Head of caudate nucleus (tissue), 42 donors: ENCODE measurements at regions not wholly inside any gene's neighbourhood (a gene's known extent, or its start where the extent isn't known, plus 50 kb on each side); places are given as distances from the start of the nearest gene placed in this dataset.
A peak's percentile ranks its signal among the peaks of the same experiment; 100 is the strongest.

Source experiments
- DNase-seq, 42 donors: peaks; one replicate each; pipeline versions ENCODE4 v3.0.0 to v3.0.0-alpha.2; 2020 to 2021; ENCODE audit warnings: mixed read lengths in 7 of 42
- intact Hi-C: fragments of 100-400 bp; cut with DNase I; formaldehyde crosslinking; loops from one replicate; pipeline ENCODE4 v1.15.0; 2022

DNA sequence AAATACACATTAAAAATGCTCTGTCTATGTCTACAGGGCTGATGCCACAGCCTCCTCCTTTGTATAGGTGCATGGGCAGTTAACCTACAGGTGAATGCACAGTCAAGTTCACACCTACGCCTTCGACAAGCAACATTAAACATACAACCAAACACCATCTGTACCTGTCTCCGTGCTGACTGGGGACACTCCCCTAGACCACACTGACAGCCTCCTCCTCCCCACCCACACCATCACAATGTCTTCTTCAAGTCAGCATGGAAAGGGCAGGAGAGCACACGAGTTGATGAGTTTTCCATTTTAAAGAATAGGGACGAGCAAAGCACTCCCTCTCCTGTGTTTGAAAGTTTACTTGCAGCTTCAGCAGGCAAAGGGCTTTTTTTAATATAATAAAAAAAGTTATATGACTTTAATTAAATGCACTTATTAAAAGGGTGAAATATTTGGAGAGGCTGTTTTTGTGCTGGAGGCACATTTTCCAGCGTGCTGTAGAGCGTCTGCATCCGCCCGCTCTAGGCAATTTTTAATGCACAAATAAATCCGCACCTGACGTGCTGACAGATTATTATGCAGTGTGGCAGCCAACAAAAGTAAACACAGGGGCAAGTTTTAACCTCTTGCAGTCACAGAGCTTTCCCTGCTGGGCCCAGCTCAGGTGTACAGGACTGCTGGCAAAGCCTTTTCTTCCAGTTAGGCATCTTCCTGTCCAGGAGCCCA lies 367.9 kb downstream of the SOX9 start:
- DNase-seq: no peak
- intact Hi-C loops: no loop called here

DNA sequence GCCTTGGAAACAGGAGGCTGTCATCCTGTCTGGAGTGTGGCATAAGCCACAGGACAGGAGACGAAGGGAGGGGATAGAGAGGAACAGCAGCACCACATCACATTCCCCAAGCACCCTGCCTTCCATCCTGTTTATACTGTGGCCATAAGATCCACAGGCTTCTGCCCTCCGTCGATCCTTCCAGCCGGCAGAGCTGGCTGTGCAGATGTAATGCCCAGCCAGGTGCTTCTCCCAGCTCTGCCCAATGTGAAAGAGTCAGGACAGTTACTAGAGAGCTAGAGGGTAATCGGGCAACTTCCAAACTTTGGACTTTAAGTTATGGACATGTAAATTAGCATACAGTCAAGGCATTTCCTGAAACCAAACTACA lies 368.4 kb downstream of the SOX9 start:
- DNase-seq: no peak
- intact Hi-C loops: no loop called here

DNA sequence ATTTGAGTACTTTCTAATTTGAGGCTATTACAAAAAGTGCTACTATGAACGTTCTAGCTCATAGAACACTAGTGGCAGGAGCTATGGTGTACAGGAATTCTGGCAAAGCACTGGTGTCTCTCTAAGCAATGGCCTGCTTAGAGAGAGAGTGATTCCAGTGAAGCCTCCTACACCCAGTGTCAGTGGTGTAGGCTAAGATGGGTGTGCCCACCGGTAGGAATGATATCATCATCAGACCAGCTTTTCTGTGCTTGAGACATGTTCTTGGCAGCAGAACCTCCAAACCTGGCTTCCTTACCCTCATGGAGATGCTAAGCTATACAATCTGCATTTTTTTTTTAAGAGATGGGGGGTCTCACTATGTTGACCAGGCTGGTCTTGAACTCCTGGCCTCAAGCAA lies 370.3 kb downstream of the SOX9 start:
- DNase-seq: no peak
- intact Hi-C loops: no loop called here

DNA sequence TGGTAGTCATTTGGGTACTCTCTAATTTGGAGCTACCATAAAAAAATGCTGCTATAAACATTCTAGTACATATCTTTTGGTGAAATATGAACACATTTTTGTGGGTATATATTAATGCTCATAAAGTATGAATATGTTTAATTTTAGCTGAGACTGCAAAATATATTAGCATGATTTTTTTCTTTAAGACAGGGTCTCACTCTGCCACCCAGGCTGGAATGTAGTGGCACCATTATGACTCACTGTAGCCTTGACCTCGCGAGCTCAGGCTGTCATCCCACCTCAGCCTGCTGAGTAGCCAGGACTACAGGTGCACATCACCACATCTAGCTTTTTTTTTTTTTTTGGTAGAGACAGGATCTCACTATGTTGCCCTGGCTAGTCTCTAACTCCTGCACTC lies 371.7 kb downstream of the SOX9 start:
- intact Hi-C loops: no loop called here
- no peak for DNase-seq

DNA sequence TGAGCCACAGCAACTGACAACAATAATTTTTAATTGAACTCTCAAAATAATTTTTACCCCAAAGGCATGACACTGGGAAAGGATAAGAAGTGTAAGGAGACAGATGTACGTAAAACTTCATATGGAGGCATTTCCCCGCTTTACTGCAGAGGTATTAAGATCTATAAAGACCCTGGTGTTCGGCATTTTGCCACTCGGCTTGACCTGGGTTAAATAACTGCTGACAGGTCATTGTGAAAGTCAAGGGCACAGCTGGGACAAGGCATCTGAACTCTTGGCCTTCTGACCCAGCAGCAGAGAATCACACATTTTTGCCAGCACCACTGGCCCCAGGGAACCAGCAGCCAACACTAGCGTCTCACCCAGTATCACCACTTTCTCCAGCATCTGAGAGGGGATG lies 372.1 kb downstream of the SOX9 start:
- no peak for DNase-seq
- intact Hi-C loops: no loop called here

DNA sequence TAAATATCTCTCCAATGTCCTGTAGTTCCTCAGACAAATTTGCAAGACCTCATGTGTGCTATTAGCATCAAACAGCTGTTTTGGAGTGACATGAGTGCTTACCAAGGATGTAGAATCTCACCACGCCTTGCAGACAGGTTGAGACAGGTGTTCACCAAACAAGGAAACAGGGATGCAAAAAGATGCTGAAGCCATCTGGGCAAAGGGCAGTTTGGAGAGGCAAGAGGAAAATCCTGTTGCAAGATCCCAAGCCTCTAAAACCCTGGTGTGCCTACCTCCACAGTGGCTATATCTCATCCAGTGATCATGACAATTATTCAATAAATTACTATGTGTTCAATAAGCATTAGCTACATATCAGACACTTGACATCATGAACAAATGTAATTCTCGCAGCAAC lies 373.7 kb downstream of the SOX9 start:
- DNase-seq: no peak
- intact Hi-C loops: no loop called here

DNA sequence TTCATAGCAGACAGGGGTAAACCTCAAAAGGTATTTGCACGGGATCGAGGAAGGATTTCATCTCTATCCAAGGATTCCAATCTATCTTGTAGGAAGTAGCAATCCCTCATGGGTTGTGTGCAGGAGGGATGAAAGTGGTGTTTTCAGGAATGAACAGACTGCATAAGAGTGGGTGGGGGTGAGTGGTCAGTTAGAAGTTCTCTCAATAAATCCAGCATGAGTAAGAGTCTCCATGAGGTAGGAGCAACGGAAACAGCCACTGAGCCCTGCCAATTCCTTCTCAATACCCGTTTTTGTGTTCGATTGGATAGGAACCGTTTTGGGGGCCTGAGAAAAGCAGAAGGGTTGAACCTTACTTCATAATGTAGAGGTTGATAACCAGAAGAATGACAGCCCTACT lies 375.6 kb downstream of the SOX9 start:
- intact Hi-C loops: no loop called here
- DNase-seq: no peak

DNA sequence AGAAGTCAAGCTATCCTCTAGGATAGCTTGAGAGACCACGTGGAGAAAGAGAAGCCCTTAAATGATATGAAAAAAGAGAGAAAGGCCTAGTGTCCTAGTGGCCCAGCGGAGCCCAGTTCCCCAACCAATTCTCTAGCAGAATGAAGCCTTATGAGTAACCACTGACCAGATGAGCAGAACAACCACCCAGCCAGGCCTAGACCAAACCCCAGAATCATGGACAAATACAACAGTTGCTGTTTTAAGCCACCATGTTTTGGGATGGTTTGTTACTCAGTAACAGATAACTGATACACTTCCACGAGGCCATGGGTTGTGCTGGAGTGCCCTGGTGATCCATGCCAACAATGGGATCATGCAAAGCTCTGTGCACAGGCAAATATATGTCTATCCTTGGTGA lies 377.1 kb downstream of the SOX9 start:
- intact Hi-C loops: no loop called here
- DNase-seq: no peak

DNA sequence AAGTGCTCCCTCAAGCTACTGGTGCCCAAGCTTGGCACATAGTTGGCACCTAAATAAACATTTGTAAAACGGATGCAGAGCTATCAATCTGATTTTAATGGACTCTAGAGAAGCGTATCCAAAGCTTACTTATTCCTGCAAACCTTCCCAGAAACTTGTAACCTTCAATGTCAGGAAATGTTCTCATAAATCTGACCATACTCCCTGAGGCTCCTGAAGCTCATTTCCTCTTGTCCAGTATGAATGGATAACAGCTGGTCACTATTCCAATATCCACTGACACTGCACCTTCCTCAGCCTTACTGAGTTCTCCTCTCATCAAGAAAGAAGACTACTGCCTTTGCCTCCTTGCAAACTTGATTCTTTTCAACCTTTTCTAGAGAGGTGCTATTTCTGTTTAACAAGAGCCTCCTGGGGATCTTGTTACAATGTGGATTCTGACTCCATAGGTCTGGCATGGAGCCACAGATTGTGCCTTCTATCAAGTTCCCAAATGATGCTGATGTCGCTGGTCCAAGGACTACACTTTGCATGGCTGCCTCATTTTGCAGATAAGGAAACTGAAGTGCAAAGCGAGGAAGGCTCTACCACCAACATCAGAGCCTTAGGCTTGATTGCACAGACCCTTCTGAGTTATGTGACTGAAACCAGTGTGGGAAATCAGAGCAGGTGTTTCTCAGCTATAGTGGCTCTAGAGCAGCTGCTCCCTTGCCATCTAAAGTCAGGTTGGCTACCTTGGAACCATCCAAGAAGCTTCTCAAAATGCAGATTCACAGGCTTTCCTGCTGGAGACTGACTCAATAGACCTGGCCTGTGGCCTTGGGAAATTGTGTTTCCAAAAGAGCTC lies 377.8 kb downstream of the SOX9 start:
- DNase-seq: no peak
- intact Hi-C loops: no loop called here

DNA sequence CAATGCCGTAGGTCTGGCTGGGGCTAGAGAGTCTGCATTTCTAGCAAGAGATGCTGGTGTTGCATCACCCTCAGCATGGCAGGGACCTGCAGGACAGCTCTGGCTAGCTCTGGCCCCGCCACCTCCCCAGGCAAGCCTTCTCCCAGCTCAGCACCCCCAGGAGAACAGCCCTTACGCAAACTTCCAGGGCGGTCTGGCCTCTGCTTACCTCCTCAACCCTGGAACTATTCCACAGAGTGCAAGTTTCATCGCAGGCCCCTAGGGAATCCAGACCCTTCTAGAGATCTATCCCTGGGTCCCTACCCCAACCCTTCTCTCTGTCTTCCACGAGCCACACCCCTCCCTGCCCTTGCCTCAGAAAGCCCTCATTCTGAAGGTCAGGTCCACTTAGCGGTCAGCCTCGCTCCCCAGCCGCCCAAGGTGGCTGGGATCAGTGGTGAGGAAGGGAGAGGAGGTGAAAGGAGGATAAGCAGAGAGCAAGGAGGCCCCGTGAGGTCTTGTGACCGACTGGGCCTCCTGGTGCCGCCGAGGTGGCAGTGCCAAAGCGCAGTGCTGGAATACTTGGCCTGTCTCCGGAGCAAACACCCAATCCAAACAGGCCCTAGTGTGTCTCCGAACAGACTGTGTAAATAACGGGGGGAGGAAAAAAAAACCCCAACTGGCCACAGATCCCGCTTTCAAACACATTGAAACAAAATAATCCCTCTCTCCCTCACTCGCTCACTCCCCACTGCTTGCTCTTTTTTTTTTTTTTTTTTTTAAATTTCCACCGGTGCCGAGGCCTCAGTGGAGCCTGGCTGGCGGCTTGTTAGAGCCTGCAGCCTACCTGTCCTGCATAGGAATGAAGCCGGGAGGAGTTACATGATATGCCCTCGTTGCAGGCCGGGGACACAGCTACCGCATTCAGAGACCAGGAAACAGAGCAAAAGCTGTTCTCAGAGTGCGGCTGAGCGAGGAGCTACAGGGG lies 380.9 kb downstream of the SOX9 start:
- intact Hi-C loops: no loop called here
- peak in 29 of 42 donors; percentile 24 to 69 (median 46) for DNase-seq

DNA sequence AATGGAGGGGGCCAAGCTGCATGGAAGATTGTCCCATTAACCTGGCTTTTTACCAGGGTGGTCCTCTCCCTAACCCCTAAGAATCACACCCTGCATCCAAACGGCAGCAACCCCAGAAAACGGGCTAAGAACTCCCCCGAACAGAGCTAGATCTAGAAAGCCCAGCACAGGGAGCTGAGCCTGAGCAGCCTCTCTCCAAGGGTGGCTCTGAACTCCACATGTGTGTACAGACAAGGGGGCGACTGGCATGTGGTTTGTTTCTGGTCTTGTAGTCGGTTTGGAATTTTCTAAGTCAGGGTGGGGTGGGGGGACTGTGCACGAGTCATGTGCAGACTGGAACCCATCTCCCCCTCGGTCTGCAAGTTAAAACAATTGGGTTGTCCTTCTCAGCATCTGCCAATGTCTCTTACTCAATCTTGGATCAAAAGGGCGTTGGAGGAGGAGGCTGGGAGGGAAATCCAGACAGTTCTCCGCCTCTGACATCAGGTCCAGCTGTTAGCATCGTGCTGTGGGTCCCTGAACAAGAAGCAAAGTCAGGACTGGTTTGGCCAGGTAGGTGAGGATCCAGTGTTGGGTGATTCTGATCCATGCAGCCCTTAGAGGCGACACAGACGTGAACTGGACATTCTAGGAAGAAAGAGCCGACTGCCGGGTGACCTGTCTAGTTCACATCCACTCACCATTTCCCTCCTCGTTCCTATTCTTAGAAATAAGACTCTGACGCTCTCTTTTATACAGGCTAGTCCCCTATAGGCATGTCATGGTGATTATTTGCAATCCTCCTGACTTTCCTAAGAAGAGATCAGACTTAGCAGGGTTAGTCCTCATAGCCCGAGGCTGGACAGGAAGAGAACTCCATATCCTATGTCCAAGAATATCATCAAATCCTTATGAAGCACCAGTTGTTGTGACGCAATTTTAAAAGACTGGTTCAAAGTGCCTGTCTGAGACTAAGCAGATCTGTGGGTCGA lies 381.8 kb downstream of the SOX9 start:
- intact Hi-C loops: no loop called here
- DNase-seq: no peak

DNA sequence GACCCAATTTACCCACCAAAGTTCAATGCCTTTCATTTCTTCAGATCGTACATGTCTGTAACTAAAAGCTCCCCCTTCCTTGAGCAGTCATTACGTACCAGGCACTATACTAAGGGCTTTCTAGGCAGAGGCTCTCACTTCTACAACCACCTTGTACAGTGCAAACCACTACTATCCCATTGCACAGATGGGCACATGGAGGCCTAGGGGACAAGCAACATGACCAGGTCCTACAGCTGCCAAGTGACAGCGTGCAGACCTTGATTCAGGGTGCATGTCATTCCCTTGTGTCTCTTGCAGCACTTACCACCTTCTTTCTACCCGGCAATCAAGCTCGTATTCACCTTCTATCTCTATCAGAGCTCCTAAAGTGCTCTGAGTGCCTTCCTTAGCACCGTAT lies 382.7 kb downstream of the SOX9 start:
- intact Hi-C loops: no loop called here
- no peak for DNase-seq

DNA sequence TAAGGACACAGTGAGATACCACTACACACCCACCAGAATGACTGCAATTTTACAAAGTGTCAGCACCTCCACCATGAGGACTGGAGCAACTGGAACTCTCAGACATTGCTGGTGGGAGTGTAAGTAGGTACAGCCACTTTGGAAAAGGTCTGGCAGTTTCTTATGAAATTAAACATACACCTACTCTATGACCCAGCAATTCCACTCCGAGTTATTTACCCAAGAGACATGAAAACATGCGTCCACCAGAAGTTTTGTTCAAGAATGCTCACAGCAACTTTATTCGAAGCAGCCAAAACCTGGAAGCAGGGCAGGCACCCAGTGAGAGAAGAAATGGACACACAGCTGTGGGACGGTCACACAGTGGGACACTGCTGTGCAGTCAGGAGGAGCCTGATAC lies 384.0 kb downstream of the SOX9 start:
- intact Hi-C loops: no loop called here

DNA sequence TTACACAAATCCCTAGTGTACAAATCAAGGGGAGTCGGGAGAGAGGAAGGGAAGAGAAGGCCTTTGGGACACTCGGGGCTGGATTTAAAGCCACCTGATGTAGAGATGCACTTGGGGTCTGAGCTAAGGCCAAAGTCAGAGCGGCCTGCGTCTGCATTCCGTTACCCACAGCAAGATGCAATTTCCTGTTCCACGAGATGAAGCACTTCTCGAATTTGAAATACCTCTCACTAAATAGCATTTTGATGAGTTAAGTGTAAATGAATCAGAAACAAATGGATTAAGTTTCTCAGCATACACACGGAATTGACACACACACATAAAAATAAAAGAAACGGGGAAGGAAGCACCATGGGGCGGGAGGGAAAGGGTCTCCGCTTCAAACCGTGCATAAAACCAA lies 386.0 kb downstream of the SOX9 start:
- intact Hi-C loops: no loop called here
- DNase-seq: no peak

More for the DNA sequence above, 384.0 kb downstream of the SOX9 start:
- no peak for DNase-seq

DNA sequence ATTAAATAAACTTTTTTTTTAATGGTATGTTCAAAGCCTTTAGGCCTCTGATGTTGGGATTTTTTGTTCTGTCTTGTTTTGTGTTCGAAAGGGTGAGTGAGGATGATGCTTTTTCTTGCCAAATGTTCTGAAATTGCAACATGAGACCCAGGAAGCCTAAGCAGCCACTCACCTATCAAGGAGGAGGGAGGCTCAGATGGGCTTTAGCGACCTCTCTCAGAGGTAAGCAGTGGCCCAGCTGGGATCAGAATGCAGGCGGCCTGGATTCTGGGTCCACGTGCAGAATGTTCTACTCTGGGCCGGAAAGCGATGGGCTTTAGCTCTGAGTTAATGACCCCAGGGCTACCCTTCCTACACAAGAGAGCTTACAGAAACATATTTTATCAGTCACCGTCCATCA lies 386.6 kb downstream of the SOX9 start:
- intact Hi-C loops: no loop called here
- no peak for DNase-seq

DNA sequence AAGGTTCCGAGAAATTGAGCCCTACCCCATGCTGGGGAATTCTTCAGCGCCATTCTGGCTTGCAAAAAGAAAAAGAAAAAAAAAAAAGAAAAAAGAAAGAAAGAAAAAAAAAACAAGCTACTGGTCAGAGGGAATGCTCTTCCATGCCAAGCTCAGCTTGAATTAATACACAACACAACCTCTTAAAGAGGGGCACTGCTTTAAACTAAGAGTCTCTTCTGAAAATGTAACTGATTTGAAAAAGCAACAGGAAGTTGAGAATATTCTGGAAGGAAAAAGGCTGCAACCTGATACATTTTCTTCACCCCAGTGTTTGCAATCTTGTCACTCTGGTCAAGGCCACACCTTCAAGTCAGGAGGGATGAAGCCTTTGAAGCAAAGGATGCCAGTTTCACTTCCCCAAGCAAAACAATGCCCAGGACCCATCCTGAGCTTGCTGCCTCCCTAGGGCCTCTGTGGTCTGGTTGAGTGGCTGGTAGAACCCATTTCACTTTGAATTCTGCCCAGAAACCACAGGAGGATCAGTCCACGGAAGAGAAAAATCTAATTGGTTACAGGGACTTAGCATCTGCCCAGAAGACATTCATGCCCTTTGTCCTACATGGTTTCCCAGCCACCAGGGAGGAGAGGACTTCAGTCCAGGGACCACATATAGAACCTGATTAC lies 389.7 kb downstream of the SOX9 start:
- intact Hi-C loops: no loop called here

DNA sequence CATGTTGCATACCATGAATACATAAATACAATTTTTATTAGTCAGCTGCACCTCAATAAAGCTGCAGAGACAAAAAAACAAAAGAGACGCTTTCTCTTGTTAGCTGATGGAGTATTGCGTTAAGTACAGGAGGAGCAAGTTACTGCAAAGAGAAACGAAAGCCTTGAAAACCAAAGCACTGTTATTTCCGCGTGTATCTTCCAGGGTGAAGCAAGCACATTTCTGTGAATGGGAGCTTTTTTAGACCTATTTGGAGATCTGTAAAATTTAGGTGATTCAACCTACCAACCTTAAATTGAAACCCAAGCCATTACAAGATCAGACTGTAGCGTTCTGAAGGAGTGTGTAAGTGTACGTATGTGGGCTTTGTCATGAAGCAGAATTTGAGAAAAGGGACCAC lies 390.4 kb downstream of the SOX9 start:
- intact Hi-C loops: no loop called here
- DNase-seq: no peak

More for the DNA sequence above, 389.7 kb downstream of the SOX9 start:
- DNase-seq: no peak

DNA sequence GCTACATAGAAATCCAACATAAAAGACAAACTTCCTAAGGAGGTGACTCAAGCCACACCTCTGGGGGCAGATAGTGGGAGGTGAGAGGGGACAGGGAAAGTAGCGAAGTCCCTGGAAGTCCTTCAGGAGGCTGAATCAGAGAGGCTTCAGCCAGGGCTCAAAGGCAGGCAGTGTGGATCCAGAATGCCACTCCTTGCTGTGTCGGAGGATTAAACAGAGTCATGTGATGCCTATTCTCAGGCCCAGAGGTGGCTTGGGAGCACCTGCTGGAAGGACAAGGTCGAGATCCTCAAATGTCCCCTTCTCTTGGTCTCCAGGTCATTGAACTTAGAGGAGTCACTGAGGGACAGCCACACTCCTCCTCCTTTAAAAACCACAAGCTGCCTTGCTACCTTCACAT lies 391.1 kb downstream of the SOX9 start:
- intact Hi-C loops: no loop called here
- no peak for DNase-seq
